HEK293 (cell line): ENCODE measurements at regions not wholly inside any gene's neighbourhood (a gene's known extent, or its start where the extent isn't known, plus 50 kb on each side); places are given as distances from the start of the nearest gene placed in this dataset.

Experiments
- BCL11B ChIP-seq: fragments of 450-650 bp; formaldehyde crosslinking; IDR thresholded peaks from 2 replicates; pipeline ENCODE4 v1.5.1; 2016; ENCODE audit warnings: low read depth, missing biosample characterization, missing genetic modification characterization
- HOXA7 ChIP-seq: sonication (generic); formaldehyde crosslinking; IDR thresholded peaks from 2 replicates; pipeline ENCODE4 v1.8.1; 2022; ENCODE audit warnings: missing genetic modification reagents, borderline replicate concordance
- KLF1 ChIP-seq: fragments of 450-650 bp; formaldehyde crosslinking; IDR thresholded peaks from 2 replicates; pipeline ENCODE4 v1.5.1; 2016; ENCODE audit warnings: missing biosample characterization, missing genetic modification characterization
- KLF10 ChIP-seq: fragments of 450-650 bp; IDR thresholded peaks from 2 replicates; pipeline ENCODE4 v1.5.1; 2018; ENCODE audit warnings: missing biosample characterization, mild to moderate bottlenecking, missing genetic modification characterization
- MZF1 ChIP-seq: fragments of 450-650 bp; formaldehyde crosslinking; IDR thresholded peaks from 2 replicates; pipeline ENCODE4 v1.5.1; 2017; ENCODE audit warnings: missing biosample characterization, missing genetic modification characterization, borderline replicate concordance
- SCRT1 ChIP-seq: fragments of 450-650 bp; formaldehyde crosslinking; IDR thresholded peaks from 2 replicates; pipeline ENCODE4 v1.5.1; 2016; ENCODE audit warnings: missing biosample characterization, missing genetic modification characterization, borderline replicate concordance
- TRIM28 ChIP-seq: IDR thresholded peaks from 2 replicates; pipeline ENCODE4 v1.6.1; 2011; ENCODE audit warnings: low read length, control low read depth, borderline replicate concordance
- ZIC2 ChIP-seq: fragments of 450-650 bp; formaldehyde crosslinking; IDR thresholded peaks from 2 replicates; pipeline ENCODE4 v1.5.1; 2016; ENCODE audit warnings: missing biosample characterization, missing genetic modification characterization
- ZNF112 ChIP-seq: fragments of 450-650 bp; formaldehyde crosslinking; IDR thresholded peaks from 2 replicates; pipeline ENCODE4 v1.5.0; 2017; ENCODE audit warnings: missing biosample characterization, missing genetic modification characterization
- ZNF132 ChIP-seq: fragments of 450-650 bp; formaldehyde crosslinking; IDR thresholded peaks from 2 replicates; pipeline ENCODE4 v1.5.1; 2017; ENCODE audit warnings: missing biosample characterization, missing genetic modification characterization, borderline replicate concordance
- ZNF174 ChIP-seq: fragments of 450-650 bp; formaldehyde crosslinking; IDR thresholded peaks from 2 replicates; pipeline ENCODE4 v1.5.0; 2017; ENCODE audit warnings: missing biosample characterization, mild to moderate bottlenecking, missing genetic modification characterization
- ZNF214 ChIP-seq: fragments of 450-650 bp; formaldehyde crosslinking; IDR thresholded peaks from 2 replicates; pipeline ENCODE4 v1.5.1; 2017; ENCODE audit warnings: missing biosample characterization, mild to moderate bottlenecking, missing genetic modification characterization, borderline replicate concordance
- ZNF223 ChIP-seq: fragments of 450-650 bp; formaldehyde crosslinking; IDR thresholded peaks from 2 replicates; pipeline ENCODE4 v1.5.1; 2016; ENCODE audit warnings: missing biosample characterization, missing genetic modification characterization
- ZNF366 ChIP-seq: fragments of 450-650 bp; formaldehyde crosslinking; conservative IDR thresholded peaks from 2 replicates; pipeline ENCODE4 v1.5.1; 2016; ENCODE audit warnings: missing biosample characterization, missing genetic modification characterization
- ZNF426 ChIP-seq: fragments of 450-650 bp; formaldehyde crosslinking; IDR thresholded peaks from 2 replicates; pipeline ENCODE4 v1.5.1; 2017; ENCODE audit warnings: missing biosample characterization, missing genetic modification characterization, mild to moderate bottlenecking, inconsistent platforms, moderate library complexity
- ZNF473 ChIP-seq: fragments of 450-650 bp; formaldehyde crosslinking; IDR thresholded peaks from 2 replicates; pipeline ENCODE4 v1.5.1; 2017; ENCODE audit warnings: missing biosample characterization, missing genetic modification characterization
- ZNF558 ChIP-seq: fragments of 450-650 bp; formaldehyde crosslinking; IDR thresholded peaks from 2 replicates; pipeline ENCODE4 v1.5.1; 2016; ENCODE audit warnings: missing biosample characterization, missing genetic modification characterization
- ZNF626 ChIP-seq: fragments of 450-650 bp; sonication (Bioruptor Pico); formaldehyde crosslinking; IDR thresholded peaks from 2 replicates; pipeline ENCODE4 v1.5.1; 2018; ENCODE audit warnings: missing biosample characterization, missing genetic modification characterization, inconsistent platforms
- ZNF654 ChIP-seq: fragments of 450-650 bp; formaldehyde crosslinking; IDR thresholded peaks from 2 replicates; pipeline ENCODE4 v1.5.1; 2016; ENCODE audit warnings: low read depth, missing biosample characterization, missing genetic modification characterization
- ZNF670 ChIP-seq: fragments of 450-650 bp; formaldehyde crosslinking; IDR thresholded peaks from 2 replicates; pipeline ENCODE4 v1.5.1; 2016; ENCODE audit warnings: missing biosample characterization, missing genetic modification characterization, low read depth
- ZNF785 ChIP-seq: fragments of 450-650 bp; formaldehyde crosslinking; IDR thresholded peaks from 2 replicates; pipeline ENCODE4 v1.5.1; 2016; ENCODE audit warnings: missing biosample characterization, missing genetic modification characterization
- ZNF792 ChIP-seq: fragments of 450-650 bp; formaldehyde crosslinking; IDR thresholded peaks from 2 replicates; pipeline ENCODE4 v1.5.1; 2016; ENCODE audit warnings: missing biosample characterization, missing genetic modification characterization
- ZNF837 ChIP-seq: fragments of 450-650 bp; formaldehyde crosslinking; IDR thresholded peaks from 2 replicates; pipeline ENCODE4 v1.5.1; 2016; ENCODE audit warnings: missing biosample characterization, missing genetic modification characterization
- ZSCAN5A ChIP-seq: fragments of 450-650 bp; formaldehyde crosslinking; IDR thresholded peaks from 2 replicates; pipeline ENCODE4 v1.5.1; 2016; ENCODE audit warnings: missing biosample characterization, missing genetic modification characterization
- TF ChIP-seq, protein P1 (sequence below): fragments of 450-650 bp; formaldehyde crosslinking; IDR thresholded peaks from 2 replicates; pipeline ENCODE4 v1.5.1; 2016; ENCODE audit warnings: missing biosample characterization, missing genetic modification characterization
- TF ChIP-seq, protein P2 (sequence below): fragments of 450-650 bp; formaldehyde crosslinking; IDR thresholded peaks from 2 replicates; pipeline ENCODE4 v1.5.1; 2017; ENCODE audit warnings: missing biosample characterization, missing genetic modification characterization
- TF ChIP-seq, protein P3 (sequence below): sonication (generic); formaldehyde crosslinking; IDR thresholded peaks from 2 replicates; pipeline ENCODE4 v1.8.1; 2022; ENCODE audit warnings: mild to moderate bottlenecking, moderate library complexity, missing genetic modification reagents
- TF ChIP-seq, protein P4 (sequence below): fragments of 450-650 bp; formaldehyde crosslinking; IDR thresholded peaks from 2 replicates; pipeline ENCODE4 v1.5.1; 2016; ENCODE audit warnings: missing biosample characterization, missing genetic modification characterization
- TF ChIP-seq, protein P5 (sequence below): fragments of 450-650 bp; formaldehyde crosslinking; conservative IDR thresholded peaks from 2 replicates; pipeline ENCODE4 v1.5.1; 2016; ENCODE audit warnings: low read depth, missing biosample characterization, missing genetic modification characterization

DNA sequence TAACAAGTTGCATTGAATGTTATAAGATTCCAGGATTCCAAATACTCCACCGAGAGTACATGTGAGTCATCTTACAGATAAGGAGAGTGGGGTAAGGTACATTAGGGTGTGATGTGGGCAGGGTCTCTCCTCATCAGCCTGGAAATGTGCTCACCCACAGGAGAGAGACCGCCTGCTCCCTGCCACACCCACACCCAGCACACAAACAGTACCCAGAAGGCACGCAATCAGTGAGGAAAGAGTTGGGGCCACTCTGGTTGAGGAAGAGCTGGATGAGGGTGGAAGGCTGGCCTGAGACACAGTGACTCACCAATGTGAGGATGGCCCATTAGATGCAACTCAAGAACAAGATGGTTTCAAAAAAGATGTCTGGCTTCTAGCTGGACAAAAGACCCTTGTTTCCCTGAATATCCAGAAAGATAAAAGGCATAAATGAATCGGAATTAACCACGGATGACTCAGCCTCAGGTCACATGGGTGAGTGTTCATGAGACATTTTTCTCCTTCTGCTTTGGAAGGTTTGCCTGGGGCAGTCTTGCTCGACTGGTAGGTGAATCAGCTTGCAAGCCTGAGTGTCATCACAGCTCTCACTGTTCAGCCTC is 51.1 kb upstream of the LHFPL2 start (continued):
- TF ChIP-seq ZSCAN5A (no peak), ZNF654 (tag by site-specific recombination) (no peak), ZNF174 (no peak), ZNF223 (tag by site-specific recombination) (no peak), ZNF473 (tag by site-specific recombination) (no peak), ZNF366 (peak; percentile 77), ZNF214 (no peak), ZNF670 (tag by site-specific recombination) (no peak), BCL11B (tag by site-specific recombination) (no peak), HOXA7 (CRISPR knock-in tag) (no peak), ZNF792 (no peak), KLF10 (tag by site-specific recombination) (peak; percentile 91), ZNF837 (tag by site-specific recombination) (no peak), ZNF785 (tag by site-specific recombination) (no peak), ZIC2 (tag by site-specific recombination) (no peak), TRIM28 (no peak; the same call in 1 of the 2 replicates), ZNF558 (peak; percentile 67; the same call in 1 of the 2 replicates), ZNF132 (tag by site-specific recombination) (no peak), ZNF112 (tag by site-specific recombination) (no peak), ZNF626 (tag by site-specific recombination) (no peak), MZF1 (tag by site-specific recombination) (no peak), KLF1 (tag by site-specific recombination) (peak; percentile 96), ZNF426 (tag by site-specific recombination) (no peak), SCRT1 (tag by site-specific recombination) (no peak)
- TF ChIP-seq, protein P1, sequence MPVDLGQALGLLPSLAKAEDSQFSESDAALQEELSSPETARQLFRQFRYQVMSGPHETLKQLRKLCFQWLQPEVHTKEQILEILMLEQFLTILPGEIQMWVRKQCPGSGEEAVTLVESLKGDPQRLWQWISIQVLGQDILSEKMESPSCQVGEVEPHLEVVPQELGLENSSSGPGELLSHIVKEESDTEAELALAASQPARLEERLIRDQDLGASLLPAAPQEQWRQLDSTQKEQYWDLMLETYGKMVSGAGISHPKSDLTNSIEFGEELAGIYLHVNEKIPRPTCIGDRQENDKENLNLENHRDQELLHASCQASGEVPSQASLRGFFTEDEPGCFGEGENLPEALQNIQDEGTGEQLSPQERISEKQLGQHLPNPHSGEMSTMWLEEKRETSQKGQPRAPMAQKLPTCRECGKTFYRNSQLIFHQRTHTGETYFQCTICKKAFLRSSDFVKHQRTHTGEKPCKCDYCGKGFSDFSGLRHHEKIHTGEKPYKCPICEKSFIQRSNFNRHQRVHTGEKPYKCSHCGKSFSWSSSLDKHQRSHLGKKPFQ (tag by site-specific recombination), result no peak
- TF ChIP-seq, protein P2, sequence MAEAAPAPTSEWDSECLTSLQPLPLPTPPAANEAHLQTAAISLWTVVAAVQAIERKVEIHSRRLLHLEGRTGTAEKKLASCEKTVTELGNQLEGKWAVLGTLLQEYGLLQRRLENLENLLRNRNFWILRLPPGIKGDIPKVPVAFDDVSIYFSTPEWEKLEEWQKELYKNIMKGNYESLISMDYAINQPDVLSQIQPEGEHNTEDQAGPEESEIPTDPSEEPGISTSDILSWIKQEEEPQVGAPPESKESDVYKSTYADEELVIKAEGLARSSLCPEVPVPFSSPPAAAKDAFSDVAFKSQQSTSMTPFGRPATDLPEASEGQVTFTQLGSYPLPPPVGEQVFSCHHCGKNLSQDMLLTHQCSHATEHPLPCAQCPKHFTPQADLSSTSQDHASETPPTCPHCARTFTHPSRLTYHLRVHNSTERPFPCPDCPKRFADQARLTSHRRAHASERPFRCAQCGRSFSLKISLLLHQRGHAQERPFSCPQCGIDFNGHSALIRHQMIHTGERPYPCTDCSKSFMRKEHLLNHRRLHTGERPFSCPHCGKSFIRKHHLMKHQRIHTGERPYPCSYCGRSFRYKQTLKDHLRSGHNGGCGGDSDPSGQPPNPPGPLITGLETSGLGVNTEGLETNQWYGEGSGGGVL (tag by site-specific recombination), result peak; percentile 76
- TF ChIP-seq, protein P3, sequence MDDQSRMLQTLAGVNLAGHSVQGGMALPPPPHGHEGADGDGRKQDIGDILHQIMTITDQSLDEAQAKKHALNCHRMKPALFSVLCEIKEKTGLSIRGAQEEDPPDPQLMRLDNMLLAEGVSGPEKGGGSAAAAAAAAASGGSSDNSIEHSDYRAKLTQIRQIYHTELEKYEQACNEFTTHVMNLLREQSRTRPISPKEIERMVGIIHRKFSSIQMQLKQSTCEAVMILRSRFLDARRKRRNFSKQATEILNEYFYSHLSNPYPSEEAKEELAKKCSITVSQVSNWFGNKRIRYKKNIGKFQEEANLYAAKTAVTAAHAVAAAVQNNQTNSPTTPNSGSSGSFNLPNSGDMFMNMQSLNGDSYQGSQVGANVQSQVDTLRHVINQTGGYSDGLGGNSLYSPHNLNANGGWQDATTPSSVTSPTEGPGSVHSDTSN (CRISPR knock-in tag), result no peak
- TF ChIP-seq, protein P4, sequence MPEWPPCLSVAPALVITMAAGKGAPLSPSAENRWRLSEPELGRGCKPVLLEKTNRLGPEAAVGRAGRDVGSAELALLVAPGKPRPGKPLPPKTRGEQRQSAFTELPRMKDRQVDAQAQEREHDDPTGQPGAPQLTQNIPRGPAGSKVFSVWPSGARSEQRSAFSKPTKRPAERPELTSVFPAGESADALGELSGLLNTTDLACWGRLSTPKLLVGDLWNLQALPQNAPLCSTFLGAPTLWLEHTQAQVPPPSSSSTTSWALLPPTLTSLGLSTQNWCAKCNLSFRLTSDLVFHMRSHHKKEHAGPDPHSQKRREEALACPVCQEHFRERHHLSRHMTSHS (tag by site-specific recombination), result no peak
- TF ChIP-seq, protein P5, sequence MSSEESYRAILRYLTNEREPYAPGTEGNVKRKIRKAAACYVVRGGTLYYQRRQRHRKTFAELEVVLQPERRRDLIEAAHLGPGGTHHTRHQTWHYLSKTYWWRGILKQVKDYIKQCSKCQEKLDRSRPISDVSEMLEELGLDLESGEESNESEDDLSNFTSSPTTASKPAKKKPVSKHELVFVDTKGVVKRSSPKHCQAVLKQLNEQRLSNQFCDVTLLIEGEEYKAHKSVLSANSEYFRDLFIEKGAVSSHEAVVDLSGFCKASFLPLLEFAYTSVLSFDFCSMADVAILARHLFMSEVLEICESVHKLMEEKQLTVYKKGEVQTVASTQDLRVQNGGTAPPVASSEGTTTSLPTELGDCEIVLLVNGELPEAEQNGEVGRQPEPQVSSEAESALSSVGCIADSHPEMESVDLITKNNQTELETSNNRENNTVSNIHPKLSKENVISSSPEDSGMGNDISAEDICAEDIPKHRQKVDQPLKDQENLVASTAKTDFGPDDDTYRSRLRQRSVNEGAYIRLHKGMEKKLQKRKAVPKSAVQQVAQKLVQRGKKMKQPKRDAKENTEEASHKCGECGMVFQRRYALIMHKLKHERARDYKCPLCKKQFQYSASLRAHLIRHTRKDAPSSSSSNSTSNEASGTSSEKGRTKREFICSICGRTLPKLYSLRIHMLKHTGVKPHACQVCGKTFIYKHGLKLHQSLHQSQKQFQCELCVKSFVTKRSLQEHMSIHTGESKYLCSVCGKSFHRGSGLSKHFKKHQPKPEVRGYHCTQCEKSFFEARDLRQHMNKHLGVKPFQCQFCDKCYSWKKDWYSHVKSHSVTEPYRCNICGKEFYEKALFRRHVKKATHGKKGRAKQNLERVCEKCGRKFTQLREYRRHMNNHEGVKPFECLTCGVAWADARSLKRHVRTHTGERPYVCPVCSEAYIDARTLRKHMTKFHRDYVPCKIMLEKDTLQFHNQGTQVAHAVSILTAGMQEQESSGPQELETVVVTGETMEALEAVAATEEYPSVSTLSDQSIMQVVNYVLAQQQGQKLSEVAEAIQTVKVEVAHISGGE (tag by site-specific recombination), result no peak
